ENCODE measurements at regions not wholly inside any gene's neighbourhood (a gene's known extent, or its start where the extent isn't known, plus 50 kb on each side); places are given as distances from the start of the nearest gene placed in this dataset.

- H3K4me1 ChIP-seq = no peaks in the 10 kb centered on the region
- H3K27me3 ChIP-seq = no peaks in the 10 kb centered on the region
- no peak for DNase-seq (ENCODE audit: low spot score)
- no peaks in the 10 kb centered on the region for H3K36me3 ChIP-seq
- TF ChIP-seq, protein P1, sequence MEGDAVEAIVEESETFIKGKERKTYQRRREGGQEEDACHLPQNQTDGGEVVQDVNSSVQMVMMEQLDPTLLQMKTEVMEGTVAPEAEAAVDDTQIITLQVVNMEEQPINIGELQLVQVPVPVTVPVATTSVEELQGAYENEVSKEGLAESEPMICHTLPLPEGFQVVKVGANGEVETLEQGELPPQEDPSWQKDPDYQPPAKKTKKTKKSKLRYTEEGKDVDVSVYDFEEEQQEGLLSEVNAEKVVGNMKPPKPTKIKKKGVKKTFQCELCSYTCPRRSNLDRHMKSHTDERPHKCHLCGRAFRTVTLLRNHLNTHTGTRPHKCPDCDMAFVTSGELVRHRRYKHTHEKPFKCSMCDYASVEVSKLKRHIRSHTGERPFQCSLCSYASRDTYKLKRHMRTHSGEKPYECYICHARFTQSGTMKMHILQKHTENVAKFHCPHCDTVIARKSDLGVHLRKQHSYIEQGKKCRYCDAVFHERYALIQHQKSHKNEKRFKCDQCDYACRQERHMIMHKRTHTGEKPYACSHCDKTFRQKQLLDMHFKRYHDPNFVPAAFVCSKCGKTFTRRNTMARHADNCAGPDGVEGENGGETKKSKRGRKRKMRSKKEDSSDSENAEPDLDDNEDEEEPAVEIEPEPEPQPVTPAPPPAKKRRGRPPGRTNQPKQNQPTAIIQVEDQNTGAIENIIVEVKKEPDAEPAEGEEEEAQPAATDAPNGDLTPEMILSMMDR (IDR thresholded peaks at IDR 0.05) = no peak
- H3K27ac ChIP-seq = no peak overlapping the region
- H3K4me3 ChIP-seq = no peak overlapping the region
- H3K9me3 ChIP-seq = no peaks in the 10 kb centered on the region
These were observed 455.8 kb upstream of the DAB1 start for GRCh38 chr1:57879700-57880099.

GRCh38 chr1:57874418-57874877, 450.6 kb upstream of the DAB1 start:
- Histone ChIP-seq H3K36me3 (no peaks in the 10 kb centered on the region), H3K4me3 (no peak overlapping the region), H3K27me3 (no peaks in the 10 kb centered on the region), H3K9me3 (no peaks in the 10 kb centered on the region), H3K4me1 (no peaks in the 10 kb centered on the region), H3K27ac (no peak overlapping the region)
- DNase-seq (ENCODE audit: low spot score) = no peak
- TF ChIP-seq, protein P1 (IDR thresholded peaks at IDR 0.05) = no peak

GRCh38 chr1:57872913-57873312, 449.1 kb upstream of the DAB1 start:
- H3K4me3 ChIP-seq = no peak overlapping the region
- no peak for DNase-seq (ENCODE audit: low spot score)
- H3K4me1 ChIP-seq = no peaks in the 10 kb centered on the region
- no peaks in the 10 kb centered on the region for H3K27me3 ChIP-seq
- TF ChIP-seq, protein P1 (IDR thresholded peaks at IDR 0.05) = no peak
- no peak overlapping the region for H3K27ac ChIP-seq
- H3K36me3 ChIP-seq = no peaks in the 10 kb centered on the region
- no peaks in the 10 kb centered on the region for H3K9me3 ChIP-seq

DNA sequence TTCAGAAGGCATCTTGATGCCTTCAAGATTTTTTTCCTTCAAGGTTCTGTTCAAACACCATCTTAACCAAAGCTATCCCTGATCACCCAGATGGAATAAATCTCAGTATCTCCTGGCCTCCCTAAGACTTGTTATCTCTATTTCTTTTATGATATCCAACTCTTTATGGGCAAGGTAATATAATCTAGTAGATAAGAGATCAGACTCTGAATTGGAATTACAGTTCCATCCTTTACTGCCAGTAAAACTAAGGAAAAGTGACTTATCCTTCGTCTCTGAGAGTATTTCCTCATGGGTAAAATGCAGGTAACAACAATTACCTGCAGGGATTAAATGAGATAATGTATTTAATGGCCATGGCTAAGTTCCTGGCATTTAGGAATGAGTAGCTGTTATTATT, 445.0 kb upstream of the DAB1 start:
- Histone ChIP-seq H3K36me3 (no peaks in the 10 kb centered on the region), H3K9me3 (no peaks in the 10 kb centered on the region), H3K4me1 (no peaks in the 10 kb centered on the region), H3K27ac (no peak overlapping the region), H3K27me3 (no peaks in the 10 kb centered on the region), H3K4me3 (no peak overlapping the region)
- TF ChIP-seq, protein P1 (IDR thresholded peaks at IDR 0.05) = no peak
- DNase-seq (ENCODE audit: low spot score) = no peak

GRCh38 chr1:57868239-57868638, 444.4 kb upstream of the DAB1 start:
- no peak overlapping the region for H3K27ac ChIP-seq
- no peak overlapping the region for H3K4me3 ChIP-seq
- no peaks in the 10 kb centered on the region for H3K9me3 ChIP-seq
- no peaks in the 10 kb centered on the region for H3K36me3 ChIP-seq
- DNase-seq (ENCODE audit: low spot score) = no peak
- no peaks in the 10 kb centered on the region for H3K27me3 ChIP-seq
- H3K4me1 ChIP-seq = no peaks in the 10 kb centered on the region
- TF ChIP-seq, protein P1 (IDR thresholded peaks at IDR 0.05) = no peak

GRCh38 chr1:57866998-57867397, 443.1 kb upstream of the DAB1 start:
- no peak for DNase-seq (ENCODE audit: low spot score)
- H3K27ac ChIP-seq = no peak overlapping the region
- no peak overlapping the region for H3K4me3 ChIP-seq
- TF ChIP-seq, protein P1 (IDR thresholded peaks at IDR 0.05) = no peak
- no peaks in the 10 kb centered on the region for H3K36me3 ChIP-seq
- no peaks in the 10 kb centered on the region for H3K4me1 ChIP-seq
- no peaks in the 10 kb centered on the region for H3K9me3 ChIP-seq
- no peaks in the 10 kb centered on the region for H3K27me3 ChIP-seq

Measured in right atrium auricular region (tissue), 2 donors.